SW 1271 (cell line): ENCODE measurements at regions not wholly inside any gene's neighbourhood (a gene's known extent, or its start where the extent isn't known, plus 50 kb on each side); places are given as distances from the start of the nearest gene placed in this dataset.

Experiments
- DNase-seq, 2 experiments: peaks; one replicate each; lab custom pipeline; 2025; lab: John Stamatoyannopoulos, UW

GRCh38 chr5:144065786-144066185, 104.7 kb downstream of the YIPF5 start:
- no peak for DNase-seq

GRCh38 chr5:144072518-144072927, 97.9 kb downstream of the YIPF5 start:
- DNase-seq, result no peak

- no peak for DNase-seq
Measured at GRCh38 chr5:144076521-144077083, 93.9 kb downstream of the YIPF5 start.

DNA sequence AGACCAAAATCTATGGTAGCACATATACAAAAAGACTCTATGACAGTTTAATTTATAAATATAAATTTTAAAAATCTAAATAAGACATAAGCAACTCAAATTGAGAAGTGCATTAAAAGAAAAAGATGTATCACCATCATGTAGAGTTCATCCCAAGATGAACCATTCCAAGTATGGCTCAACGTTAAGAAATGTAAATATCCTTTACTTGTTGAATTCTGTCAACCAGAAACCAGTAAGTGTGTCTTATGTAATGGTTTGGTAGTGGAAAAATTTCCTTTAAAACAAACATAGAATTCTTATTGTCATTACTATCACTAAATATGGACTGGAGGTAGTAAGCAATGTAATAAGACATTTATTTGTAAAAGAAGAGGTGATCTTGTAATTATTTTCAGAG, 87.3 kb downstream of the YIPF5 start:
- DNase-seq, result no peak

DNA sequence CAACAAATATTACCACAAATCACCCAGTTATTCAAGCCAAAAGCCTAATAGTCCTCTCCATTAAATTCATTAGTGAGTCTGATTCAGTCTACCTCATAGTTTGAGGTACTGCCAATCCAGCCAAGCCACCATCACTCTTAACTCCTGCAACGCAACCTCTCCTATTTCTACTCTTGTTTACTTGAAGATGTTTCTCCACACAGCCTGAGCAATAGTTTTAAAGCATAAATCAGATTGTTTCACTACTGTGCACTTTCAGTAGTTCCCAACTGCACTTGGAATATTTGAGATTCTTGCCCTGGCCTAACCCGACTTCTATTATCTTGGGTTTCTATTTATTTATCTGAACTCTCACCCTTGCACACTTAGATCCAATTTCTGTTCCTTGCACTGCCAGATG, 85.5 kb downstream of the YIPF5 start:
- DNase-seq, result no peak

DNA sequence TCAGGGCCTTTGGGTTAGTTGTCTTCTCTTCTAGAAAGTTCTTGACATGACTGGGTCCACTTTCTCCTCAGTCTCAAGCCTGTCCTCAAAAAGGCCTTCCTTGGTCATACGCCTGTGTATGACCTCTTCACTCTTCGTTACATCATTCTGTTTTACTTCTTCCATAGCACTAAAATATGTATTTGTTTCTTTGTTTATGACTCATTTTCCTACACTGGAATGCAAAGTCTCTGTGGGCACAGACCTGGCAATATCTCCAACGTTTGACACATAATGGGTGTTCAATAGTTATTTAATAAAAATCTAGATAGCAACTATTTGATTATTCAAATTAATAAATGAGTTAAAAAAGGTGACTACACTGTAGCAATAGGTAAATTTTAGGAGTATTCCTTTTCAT, 85.1 kb downstream of the YIPF5 start:
- no peak for DNase-seq

- DNase-seq, result no peak
Measured at GRCh38 chr5:144086295-144086694, 84.2 kb downstream of the YIPF5 start.

DNA sequence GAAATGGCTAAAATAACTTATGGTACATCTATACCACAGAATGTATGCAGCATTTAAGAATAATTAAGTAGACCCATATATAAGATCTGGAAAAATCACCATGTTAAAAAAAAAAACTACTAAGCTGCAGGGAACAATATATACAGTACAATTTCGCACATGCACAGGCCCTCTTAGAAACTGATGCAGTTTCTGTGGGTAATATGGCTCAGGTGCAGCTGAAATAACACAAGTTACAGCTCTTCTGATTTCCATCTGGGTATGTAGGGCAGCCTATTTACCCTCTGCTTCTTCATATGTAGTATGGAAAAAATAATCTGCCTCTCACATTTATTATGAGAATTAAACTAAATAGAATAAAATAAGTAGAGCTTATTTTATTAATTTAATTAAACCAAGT, 82.9 kb downstream of the YIPF5 start:
- no peak for DNase-seq

DNA sequence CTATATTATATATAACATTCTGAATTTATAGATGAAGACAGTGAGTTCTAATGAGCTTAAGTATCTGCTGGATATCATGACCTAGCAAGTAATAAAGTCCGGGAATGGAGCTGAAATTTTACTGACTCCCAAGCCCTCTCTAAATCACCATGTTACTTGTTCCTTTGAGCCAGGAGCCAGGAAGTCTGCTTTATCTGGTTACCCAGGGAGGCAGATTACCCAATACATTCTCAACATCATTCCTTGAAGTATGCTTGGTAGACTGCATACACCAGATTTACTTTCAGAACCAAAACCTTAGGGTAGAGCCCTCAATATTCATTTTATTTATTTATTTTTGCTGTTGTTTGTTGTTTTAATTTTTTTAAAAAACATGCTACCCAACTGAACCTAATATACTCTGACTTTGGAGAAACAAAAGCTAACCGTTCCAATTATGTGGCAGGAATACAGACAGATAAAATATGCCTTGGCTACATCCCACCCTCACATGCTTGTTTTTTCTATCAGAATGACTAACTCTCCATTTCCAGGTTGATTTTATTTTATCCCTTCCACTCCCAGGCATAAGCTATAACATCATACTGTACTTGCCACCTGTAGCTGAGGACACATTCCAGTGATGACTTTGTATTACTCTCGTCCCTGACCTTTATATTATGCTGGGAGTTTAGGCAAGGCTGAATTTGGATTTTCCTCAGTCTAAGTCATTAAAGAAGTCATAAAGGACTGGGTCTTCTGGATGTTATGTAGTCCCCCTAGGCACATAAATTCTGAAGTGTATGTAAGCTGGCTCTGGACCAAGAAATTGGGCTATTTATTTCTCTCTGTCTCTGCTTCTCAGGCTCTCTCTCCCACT, 82.0 kb downstream of the YIPF5 start:
- no peak for DNase-seq

DNA sequence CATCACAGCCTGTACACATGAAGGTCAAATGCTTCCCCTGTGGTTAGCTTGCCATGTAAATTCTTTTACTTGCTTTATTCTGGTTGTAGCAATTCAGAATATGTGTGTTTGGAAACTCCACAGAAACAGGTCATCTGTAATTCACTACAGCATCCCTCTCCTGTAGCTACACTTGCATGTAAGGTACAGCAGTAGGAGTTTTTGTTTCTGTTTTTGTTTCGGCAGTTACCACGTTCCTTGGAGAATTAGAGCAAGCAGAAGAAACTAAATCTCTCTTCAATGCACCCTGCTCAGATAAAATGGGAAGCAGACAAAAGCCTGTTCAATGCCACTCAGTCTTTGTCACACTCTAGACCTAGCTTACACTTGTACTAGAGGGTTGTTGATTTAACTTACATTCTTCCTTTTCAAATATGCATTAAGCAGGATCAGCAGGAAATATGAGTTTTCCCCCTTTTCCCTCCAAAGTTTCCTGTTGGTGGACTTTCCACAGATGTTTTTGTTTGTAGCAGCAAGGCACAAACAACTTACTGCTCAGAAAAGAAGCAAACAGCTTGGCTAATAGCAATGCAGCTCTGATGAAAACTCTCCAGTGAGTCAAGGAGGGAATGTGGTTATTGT, 80.9 kb downstream of the YIPF5 start:
- DNase-seq, result no peak

GRCh38 chr5:144092508-144092907, 78.0 kb downstream of the YIPF5 start:
- DNase-seq, result no peak

DNA sequence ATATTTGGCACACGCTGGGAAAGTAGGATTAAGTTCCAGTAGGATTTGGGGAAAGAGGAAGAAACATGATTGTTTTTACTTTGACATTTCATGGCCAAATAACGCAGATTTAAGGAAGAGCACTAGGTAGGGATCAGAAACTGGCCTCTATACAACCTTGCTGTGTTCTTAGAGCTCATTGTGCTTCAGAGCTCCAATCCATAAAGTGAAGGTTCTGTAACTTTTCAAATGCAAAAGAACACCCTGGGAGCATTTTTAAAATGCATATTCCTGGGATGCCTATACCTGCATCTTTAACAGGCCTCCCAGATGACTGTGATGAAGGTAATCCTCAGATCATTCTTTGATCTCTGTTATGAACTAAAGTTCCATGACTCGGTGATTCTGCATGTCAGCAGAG, 77.1 kb downstream of the YIPF5 start:
- no peak for DNase-seq

GRCh38 chr5:144093868-144094267, 76.6 kb downstream of the YIPF5 start:
- DNase-seq, result no peak

- no peak for DNase-seq
Measured at GRCh38 chr5:144100702-144101101, 69.8 kb downstream of the YIPF5 start.

- no peak for DNase-seq
Measured at GRCh38 chr5:144101616-144102015, 68.8 kb downstream of the YIPF5 start.

DNA sequence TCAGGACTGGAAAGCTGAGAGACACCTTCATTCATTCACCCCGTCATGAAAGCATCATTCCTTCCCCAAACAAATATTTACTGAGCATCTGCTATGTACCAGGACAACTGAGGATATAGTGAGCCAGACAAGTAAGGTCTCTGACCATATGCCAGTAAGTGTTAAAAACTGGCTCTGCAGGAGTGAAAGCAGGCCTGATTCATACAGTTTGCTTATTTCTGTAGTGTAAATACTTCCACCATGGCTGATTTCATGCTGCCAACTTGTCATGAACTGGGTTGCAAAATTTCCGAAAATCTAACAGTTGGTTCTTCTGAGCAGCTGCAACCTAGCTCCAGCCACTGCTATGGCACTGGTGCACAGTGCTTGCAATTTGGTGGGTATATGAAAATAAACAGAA, 68.1 kb downstream of the YIPF5 start:
- no peak for DNase-seq

GRCh38 chr5:144102979-144103378, 67.5 kb downstream of the YIPF5 start:
- DNase-seq, result no peak

GRCh38 chr5:144103611-144104485, 66.6 kb downstream of the YIPF5 start:
- DNase-seq, result no peak

DNA sequence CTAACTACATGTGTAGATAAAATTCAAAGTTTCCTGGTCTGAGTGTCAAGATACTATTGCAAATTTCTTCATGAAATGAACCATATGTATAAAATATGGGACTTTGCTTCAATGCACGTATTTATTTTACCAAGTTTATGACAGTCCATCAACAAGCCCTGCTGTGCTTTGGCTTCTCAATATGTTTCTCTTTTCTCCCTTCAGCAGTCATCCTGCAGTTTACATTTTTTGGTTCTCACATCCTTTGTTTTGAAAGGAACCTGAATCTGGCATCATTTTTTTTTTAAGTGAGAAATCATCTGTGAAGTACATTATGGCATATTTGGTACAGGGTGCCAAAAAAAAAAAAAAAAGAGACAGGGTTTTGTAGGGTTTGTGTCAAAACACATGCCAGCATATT, 65.1 kb downstream of the YIPF5 start:
- DNase-seq, result no peak

DNA sequence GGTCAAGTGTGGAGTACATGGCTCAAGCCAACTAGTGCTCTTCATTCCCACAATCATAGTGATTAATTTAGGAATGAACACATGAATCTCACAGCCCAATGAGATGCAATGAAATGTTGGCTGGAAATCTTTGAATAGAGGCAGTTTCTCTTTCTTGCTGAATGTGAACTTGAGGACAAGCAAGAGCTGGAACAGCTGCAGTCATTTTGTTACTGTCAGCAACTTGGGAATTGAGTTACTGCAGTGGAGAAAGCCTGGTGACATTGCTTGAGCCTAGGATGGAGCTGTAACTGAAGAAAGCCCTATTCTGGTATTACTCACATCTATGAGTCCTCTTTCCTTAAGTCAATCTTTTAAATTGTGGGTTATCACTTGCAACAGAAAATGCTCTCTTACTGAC, 62.3 kb downstream of the YIPF5 start:
- no peak for DNase-seq
